SW 1271 (cell line): ENCODE measurements at regions not wholly inside any gene's neighbourhood (a gene's known extent, or its start where the extent isn't known, plus 50 kb on each side); places are given as distances from the start of the nearest gene placed in this dataset.

Source experiments
- DNase-seq, 2 experiments: peaks; one replicate each; lab custom pipeline; 2025; lab: John Stamatoyannopoulos, UW

- no peak for DNase-seq
These were observed 228.1 kb downstream of the PRL start for GRCh38 chr6:22068561-22069305.

- DNase-seq: no peak
These were observed 227.5 kb downstream of the PRL start for GRCh38 chr6:22069306-22069800.

- no peak for DNase-seq
These were observed 225.4 kb downstream of the PRL start for GRCh38 chr6:22071270-22072041.

- DNase-seq: no peak
These were observed 223.9 kb downstream of the PRL start for GRCh38 chr6:22072949-22073348.

GRCh38 chr6:22073516-22074198, 223.2 kb downstream of the PRL start:
- no peak for DNase-seq

- no peak for DNase-seq
These were observed 218.5 kb downstream of the PRL start for GRCh38 chr6:22078288-22078687.

GRCh38 chr6:22078802-22079545, 217.9 kb downstream of the PRL start:
- no peak for DNase-seq

GRCh38 chr6:22079783-22080182, 217.1 kb downstream of the PRL start:
- no peak for DNase-seq

- DNase-seq: no peak
These were observed 215.1 kb downstream of the PRL start for GRCh38 chr6:22081709-22082108.

- no peak for DNase-seq
These were observed 214.6 kb downstream of the PRL start for GRCh38 chr6:22082218-22082617.

- no peak for DNase-seq
These were observed 213.7 kb downstream of the PRL start for GRCh38 chr6:22083119-22083518.

GRCh38 chr6:22087960-22088706, 208.7 kb downstream of the PRL start:
- DNase-seq: no peak

GRCh38 chr6:22091424-22091948, 205.3 kb downstream of the PRL start:
- DNase-seq: no peak

- DNase-seq: no peak
These were observed 201.0 kb downstream of the PRL start for GRCh38 chr6:22095836-22096235.

- no peak for DNase-seq
These were observed 198.2 kb downstream of the PRL start for GRCh38 chr6:22098601-22099031.

GRCh38 chr6:22099231-22099630, 197.6 kb downstream of the PRL start:
- no peak for DNase-seq

GRCh38 chr6:22099923-22100322, 196.9 kb downstream of the PRL start:
- no peak for DNase-seq

- DNase-seq: no peak
These were observed 195.7 kb downstream of the PRL start for GRCh38 chr6:22101163-22101562.

GRCh38 chr6:22102671-22103070, 194.2 kb downstream of the PRL start:
- DNase-seq: no peak

- DNase-seq: no peak
These were observed 190.4 kb downstream of the PRL start for GRCh38 chr6:22106451-22106850.

- DNase-seq: no peak
These were observed 189.9 kb downstream of the PRL start for GRCh38 chr6:22106961-22107360.
